NB4 (cell line): ENCODE measurements at regions not wholly inside any gene's neighbourhood (a gene's known extent, or its start where the extent isn't known, plus 50 kb on each side); places are given as distances from the start of the nearest gene placed in this dataset.
A peak's percentile ranks its signal among the peaks of the same experiment; 100 is the strongest.

Source experiments
- DNase-seq: peaks from one replicate; pipeline ENCODE4 v3.0.0; 2010; ENCODE audit warnings: low read depth
- H3K4me3 ChIP-seq: one replicate; pipeline ENCODE4 v1.5.1; 2011; ENCODE audit warnings: mild to moderate bottlenecking, low read depth, low read length, moderate library complexity
- MYC ChIP-seq: IDR thresholded peaks from 2 replicates; pipeline ENCODE4 v1.6.1; 2011; ENCODE audit warnings: low read depth, low read length
- POLR2A ChIP-seq: IDR thresholded peaks from 2 replicates; pipeline ENCODE4 v1.6.1; 2011; ENCODE audit warnings: mild to moderate bottlenecking; ENCODE audit not compliant: insufficient read length; ENCODE audit errors: extremely low read depth
- TF ChIP-seq, protein P1 (sequence below): IDR thresholded peaks from 2 replicates; pipeline ENCODE4 v1.6.1; 2011; ENCODE audit warnings: low read depth, low read length
- TF ChIP-seq, protein P2 (sequence below): IDR thresholded peaks from one replicate; pipeline ENCODE4 v1.5.1; 2012; ENCODE audit warnings: low read depth, low read length

DNA sequence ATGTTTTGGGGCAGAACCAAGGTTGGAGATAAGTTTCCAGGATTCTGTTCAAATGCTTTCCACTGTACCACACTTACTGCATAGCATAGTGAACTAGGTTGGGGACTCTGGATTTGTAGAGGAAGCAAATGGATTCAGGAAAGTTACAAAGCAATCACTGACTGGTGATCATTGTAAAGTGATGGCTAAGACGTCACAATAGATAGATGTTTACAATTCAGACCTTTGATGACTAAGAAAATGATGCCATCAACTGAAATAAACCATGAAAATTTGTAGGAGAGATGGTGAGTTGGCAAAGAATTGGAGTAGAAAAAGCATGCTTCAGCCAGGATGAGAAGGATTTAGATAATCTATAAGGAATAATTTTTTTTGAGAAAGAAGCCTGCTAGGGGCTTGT is 178.0 kb downstream of the UBE2E3 start:
- no peak overlapping the region for H3K4me3 ChIP-seq
- no peak for TF ChIP-seq MYC
- no peak for TF ChIP-seq POLR2A
- TF ChIP-seq, protein P1, sequence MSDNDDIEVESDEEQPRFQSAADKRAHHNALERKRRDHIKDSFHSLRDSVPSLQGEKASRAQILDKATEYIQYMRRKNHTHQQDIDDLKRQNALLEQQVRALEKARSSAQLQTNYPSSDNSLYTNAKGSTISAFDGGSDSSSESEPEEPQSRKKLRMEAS = no peak
- TF ChIP-seq, protein P2, sequence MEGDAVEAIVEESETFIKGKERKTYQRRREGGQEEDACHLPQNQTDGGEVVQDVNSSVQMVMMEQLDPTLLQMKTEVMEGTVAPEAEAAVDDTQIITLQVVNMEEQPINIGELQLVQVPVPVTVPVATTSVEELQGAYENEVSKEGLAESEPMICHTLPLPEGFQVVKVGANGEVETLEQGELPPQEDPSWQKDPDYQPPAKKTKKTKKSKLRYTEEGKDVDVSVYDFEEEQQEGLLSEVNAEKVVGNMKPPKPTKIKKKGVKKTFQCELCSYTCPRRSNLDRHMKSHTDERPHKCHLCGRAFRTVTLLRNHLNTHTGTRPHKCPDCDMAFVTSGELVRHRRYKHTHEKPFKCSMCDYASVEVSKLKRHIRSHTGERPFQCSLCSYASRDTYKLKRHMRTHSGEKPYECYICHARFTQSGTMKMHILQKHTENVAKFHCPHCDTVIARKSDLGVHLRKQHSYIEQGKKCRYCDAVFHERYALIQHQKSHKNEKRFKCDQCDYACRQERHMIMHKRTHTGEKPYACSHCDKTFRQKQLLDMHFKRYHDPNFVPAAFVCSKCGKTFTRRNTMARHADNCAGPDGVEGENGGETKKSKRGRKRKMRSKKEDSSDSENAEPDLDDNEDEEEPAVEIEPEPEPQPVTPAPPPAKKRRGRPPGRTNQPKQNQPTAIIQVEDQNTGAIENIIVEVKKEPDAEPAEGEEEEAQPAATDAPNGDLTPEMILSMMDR = no peak
- DNase-seq = no peak

- DNase-seq = no peak
- TF ChIP-seq, protein P2 = no peak
- no peak overlapping the region for H3K4me3 ChIP-seq
These were observed 181.2 kb downstream of the UBE2E3 start for GRCh38 chr2:181161615-181162014.

GRCh38 chr2:181163139-181163538 is 182.7 kb downstream of the UBE2E3 start:
- TF ChIP-seq, protein P1 = no peak
- no peak for TF ChIP-seq POLR2A
- no peak for DNase-seq
- H3K4me3 ChIP-seq = no peak overlapping the region

GRCh38 chr2:181163691-181164090 is 183.3 kb downstream of the UBE2E3 start:
- TF ChIP-seq, protein P1 = no peak
- TF ChIP-seq POLR2A = no peak
- no peak for TF ChIP-seq MYC
- TF ChIP-seq, protein P2 = no peak
- H3K4me3 ChIP-seq = no peak overlapping the region
- DNase-seq = no peak

DNA sequence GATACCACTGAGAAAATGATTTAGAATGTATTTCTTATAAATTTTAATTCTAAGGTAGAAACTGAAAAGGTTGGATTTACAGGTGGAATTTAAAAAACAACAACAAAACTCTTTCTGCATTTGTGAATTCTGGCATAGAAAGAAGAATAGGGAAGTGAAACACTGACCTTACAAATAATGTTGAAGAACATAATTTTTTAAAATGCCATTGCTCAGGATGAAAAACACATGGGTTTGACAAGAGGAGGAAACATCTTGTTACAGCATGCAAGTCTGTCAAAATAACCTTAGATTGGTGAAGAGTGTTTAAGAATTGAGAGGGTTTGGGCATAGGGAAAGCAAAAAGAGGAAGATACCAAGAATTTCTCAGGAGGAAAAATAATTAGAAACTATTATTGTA is 184.3 kb downstream of the UBE2E3 start:
- no peak overlapping the region for H3K4me3 ChIP-seq
- DNase-seq = peak; percentile 15
- TF ChIP-seq MYC = no peak
- TF ChIP-seq, protein P2 = no peak
- TF ChIP-seq, protein P1 = no peak
- TF ChIP-seq POLR2A = no peak

GRCh38 chr2:181165199-181165868 is 184.9 kb downstream of the UBE2E3 start:
- DNase-seq = no peak
- TF ChIP-seq POLR2A (no peak), MYC (no peak)
- TF ChIP-seq, protein P1 = no peak
- TF ChIP-seq, protein P2 = no peak
- H3K4me3 ChIP-seq = no peak overlapping the region
